ENCODE measurements at regions not wholly inside any gene's neighbourhood (a gene's known extent, or its start where the extent isn't known, plus 50 kb on each side); places are given as distances from the start of the nearest gene placed in this dataset.

DNA sequence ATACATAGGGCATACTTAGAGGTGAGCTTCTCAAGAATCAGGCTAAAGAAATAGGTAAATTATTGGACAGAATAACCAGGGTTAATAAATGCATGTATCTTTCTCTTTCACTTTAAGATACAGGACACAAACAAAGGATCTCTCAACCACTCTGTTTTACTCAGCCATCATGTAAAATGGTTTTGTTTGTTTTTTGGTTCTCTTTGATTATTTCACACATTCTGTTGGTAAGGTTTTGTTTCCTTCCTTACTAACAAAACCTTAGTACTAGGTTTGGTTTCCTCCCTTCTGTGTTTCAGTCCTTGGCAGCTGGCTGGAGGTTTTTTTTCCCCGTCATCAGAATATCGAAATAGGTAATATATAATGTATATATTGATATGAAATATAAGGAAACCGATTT, 1506.8 kb upstream of the TMEFF2 start:
- TF ChIP-seq POLR2A (IDR thresholded peaks at IDR 0.05), result no peak
- TF ChIP-seq, protein P1, sequence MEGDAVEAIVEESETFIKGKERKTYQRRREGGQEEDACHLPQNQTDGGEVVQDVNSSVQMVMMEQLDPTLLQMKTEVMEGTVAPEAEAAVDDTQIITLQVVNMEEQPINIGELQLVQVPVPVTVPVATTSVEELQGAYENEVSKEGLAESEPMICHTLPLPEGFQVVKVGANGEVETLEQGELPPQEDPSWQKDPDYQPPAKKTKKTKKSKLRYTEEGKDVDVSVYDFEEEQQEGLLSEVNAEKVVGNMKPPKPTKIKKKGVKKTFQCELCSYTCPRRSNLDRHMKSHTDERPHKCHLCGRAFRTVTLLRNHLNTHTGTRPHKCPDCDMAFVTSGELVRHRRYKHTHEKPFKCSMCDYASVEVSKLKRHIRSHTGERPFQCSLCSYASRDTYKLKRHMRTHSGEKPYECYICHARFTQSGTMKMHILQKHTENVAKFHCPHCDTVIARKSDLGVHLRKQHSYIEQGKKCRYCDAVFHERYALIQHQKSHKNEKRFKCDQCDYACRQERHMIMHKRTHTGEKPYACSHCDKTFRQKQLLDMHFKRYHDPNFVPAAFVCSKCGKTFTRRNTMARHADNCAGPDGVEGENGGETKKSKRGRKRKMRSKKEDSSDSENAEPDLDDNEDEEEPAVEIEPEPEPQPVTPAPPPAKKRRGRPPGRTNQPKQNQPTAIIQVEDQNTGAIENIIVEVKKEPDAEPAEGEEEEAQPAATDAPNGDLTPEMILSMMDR (IDR thresholded peaks at IDR 0.05), result no peak

Measured in stomach (tissue), 4 donors.